A549 (cell line): ENCODE measurements at regions not wholly inside any gene's neighbourhood (a gene's known extent, or its start where the extent isn't known, plus 50 kb on each side); places are given as distances from the start of the nearest gene placed in this dataset.

Experiments used
- ATAC-seq, 2 experiments: fragments of 200-7000 bp in 1 of 2; fragments of >200 bp in 1 of 2; cut with Nextera tagmentation in 1 of 2; cut with Tn5 transposase in 1 of 2; 3 replicates each; pipeline versions ENCODE4 v1.8.0 to v1.9.1; 2018 to 2020; ENCODE audit warnings: mild to moderate bottlenecking in 1 of 2, moderate library complexity in 1 of 2
- CTCF ChIA-PET: fragments of 300-600 bp; sonication (Branson Sonifier 250); formaldehyde crosslinking; extraction: SDS; loops from one replicate; lab custom pipeline; 2021; ENCODE audit warnings: antibody characterized with exemption, inconsistent platforms; lab: Yijun Ruan, JAX
- POLR2A ChIA-PET: fragments of 350-600 bp; formaldehyde crosslinking; extraction: SDS; loops from one replicate; lab custom pipeline; 2021; ENCODE audit warnings: antibody characterized with exemption, inconsistent platforms; lab: Yijun Ruan, JAX
- DNase-seq, 2 experiments: peaks; one replicate each; pipeline versions ENCODE4 v3.0.0 to v3.0.0-alpha.2; 2011 to 2016; ENCODE audit warnings: low read depth in 1 of 2, low spot score in 1 of 2
- FAIRE-seq: peaks from 2 replicates; lab custom pipeline; 2011; peaks lifted over from hg19 to GRCh38; lab: Jason Lieb, UNC
- H3K27ac ChIP-seq, 2 experiments: fragments of >200 bp; sonication (Bioruptor Twin); formaldehyde crosslinking; 3 replicates each; pipeline ENCODE4 v1.5.1; 2016 to 2017
- H3K4me1 ChIP-seq: fragments of >200 bp; sonication (Bioruptor Twin); formaldehyde crosslinking; 3 replicates; pipeline ENCODE4 v1.6.1; 2016
- H3K4me2 ChIP-seq: fragments of >200 bp; sonication (Bioruptor Twin); formaldehyde crosslinking; 3 replicates; pipeline ENCODE4 v1.6.1; 2016
- H3K4me3 ChIP-seq: fragments of >200 bp; sonication (Bioruptor Twin); formaldehyde crosslinking; 3 replicates; pipeline ENCODE4 v1.5.1; 2016
- H3K9me3 ChIP-seq: fragments of >200 bp; sonication (Bioruptor Twin); formaldehyde crosslinking; 3 replicates; pipeline ENCODE4 v1.6.1; 2016
- CEBPB ChIP-seq, 2 experiments: fragments of >200 bp in 1 of 2; sonication (Bioruptor Twin) in 1 of 2; formaldehyde crosslinking in 1 of 2; IDR thresholded peaks; 2 replicates each; pipeline ENCODE4 v1.6.1; 2012 to 2016
- CHD2 ChIP-seq: fragments of 150-350 bp; IDR thresholded peaks from 2 replicates; pipeline ENCODE4 v1.6.1; 2014; ENCODE audit warnings: low read length; ENCODE audit not compliant: partially characterized antibody
- CTCF ChIP-seq: fragments of >200 bp; sonication (Bioruptor Twin); formaldehyde crosslinking; IDR thresholded peaks from 3 replicates; pipeline ENCODE4 v1.5.1; 2016
- E2F6 ChIP-seq: IDR thresholded peaks from 2 replicates; pipeline ENCODE4 v1.6.1; 2012; ENCODE audit warnings: low read depth, borderline replicate concordance
- EHF ChIP-seq: fragments of 250-450 bp; sonication (Bioruptor Pico); IDR thresholded peaks from 2 replicates; pipeline ENCODE4 v1.5.0; 2020; ENCODE audit warnings: mild to moderate bottlenecking
- EP300 ChIP-seq, 2 experiments: fragments of >200 bp; sonication (Bioruptor Twin); formaldehyde crosslinking; IDR thresholded peaks; 2 replicates in 1 of 2; 3 replicates in 1 of 2; pipeline ENCODE4 v1.6.1; 2016 to 2017
- ESRRA ChIP-seq: fragments of 150-350 bp; IDR thresholded peaks from 2 replicates; pipeline ENCODE4 v1.6.1; 2014; ENCODE audit warnings: mild to moderate bottlenecking, low read length, borderline replicate concordance
- FOSL2 ChIP-seq, 2 experiments: fragments of 450-650 bp in 1 of 2; fragments of >200 bp in 1 of 2; sonication (Bioruptor Twin) in 1 of 2; formaldehyde crosslinking; IDR thresholded peaks; 2 replicates each; pipeline versions ENCODE4 v1.5.0 to v1.6.1; 2016 to 2020; ENCODE audit warnings: mild to moderate bottlenecking in 1 of 2, moderate library complexity in 1 of 2
- HEYL ChIP-seq: fragments of 250-450 bp; sonication (Bioruptor Pico); IDR thresholded peaks from 2 replicates; pipeline ENCODE4 v1.8.0; 2021; ENCODE audit warnings: mild to moderate bottlenecking, moderate library complexity
- HOXA7 ChIP-seq: fragments of 250-450 bp; sonication (Bioruptor Pico); IDR thresholded peaks from 2 replicates; pipeline ENCODE4 v1.5.0; 2020; ENCODE audit warnings: mild to moderate bottlenecking, moderate library complexity
- JUN ChIP-seq, 2 experiments: fragments of >200 bp; sonication (Bioruptor Twin); formaldehyde crosslinking; IDR thresholded peaks; 2 replicates in 1 of 2; 3 replicates in 1 of 2; pipeline ENCODE4 v1.6.1; 2016 to 2017
- JUNB ChIP-seq: fragments of >200 bp; sonication (Bioruptor Twin); formaldehyde crosslinking; IDR thresholded peaks from 2 replicates; pipeline ENCODE4 v1.6.1; 2016
- MAZ ChIP-seq: fragments of 150-350 bp; IDR thresholded peaks from 2 replicates; pipeline ENCODE4 v1.6.1; 2014; ENCODE audit warnings: antibody characterized with exemption, low read depth, low read length, borderline replicate concordance
- MYC ChIP-seq: IDR thresholded peaks from 2 replicates; pipeline ENCODE4 v1.6.1; 2012; ENCODE audit warnings: mild to moderate bottlenecking, inconsistent platforms, low read length, improper control_type of control experiment, borderline replicate concordance
- NPAS2 ChIP-seq: fragments of 250-450 bp; sonication (Bioruptor Pico); IDR thresholded peaks from 2 replicates; pipeline ENCODE4 v1.8.0; 2022; ENCODE audit warnings: mild to moderate bottlenecking, moderate library complexity, borderline replicate concordance
- TFCP2L1 ChIP-seq: fragments of 250-450 bp; sonication (Bioruptor Pico); IDR thresholded peaks from 2 replicates; pipeline ENCODE4 v1.5.0; 2021; ENCODE audit warnings: mild to moderate bottlenecking
- USF2 ChIP-seq: fragments of 450-650 bp; IDR thresholded peaks from 2 replicates; pipeline ENCODE4 v1.6.1; 2014; ENCODE audit warnings: antibody characterized with exemption
- ZC3H11A ChIP-seq: fragments of 450-650 bp; IDR thresholded peaks from 2 replicates; pipeline ENCODE4 v1.6.1; 2014; ENCODE audit warnings: antibody characterized with exemption, mild to moderate bottlenecking
- ZFP36 ChIP-seq: fragments of 450-650 bp; IDR thresholded peaks from 2 replicates; pipeline ENCODE4 v1.6.1; 2014; ENCODE audit warnings: borderline replicate concordance; ENCODE audit not compliant: partially characterized antibody
- WGBS: methylation state at CpG from one replicate; pipeline ENCODE4 v1.1.6; 2017; ENCODE audit errors: missing lambda C conversion rate; 5-methylcytosine and 5-hydroxymethylcytosine counted together
- TF ChIP-seq, protein P1 (sequence below): IDR thresholded peaks from 2 replicates; pipeline ENCODE4 v1.6.1; 2012

DNA sequence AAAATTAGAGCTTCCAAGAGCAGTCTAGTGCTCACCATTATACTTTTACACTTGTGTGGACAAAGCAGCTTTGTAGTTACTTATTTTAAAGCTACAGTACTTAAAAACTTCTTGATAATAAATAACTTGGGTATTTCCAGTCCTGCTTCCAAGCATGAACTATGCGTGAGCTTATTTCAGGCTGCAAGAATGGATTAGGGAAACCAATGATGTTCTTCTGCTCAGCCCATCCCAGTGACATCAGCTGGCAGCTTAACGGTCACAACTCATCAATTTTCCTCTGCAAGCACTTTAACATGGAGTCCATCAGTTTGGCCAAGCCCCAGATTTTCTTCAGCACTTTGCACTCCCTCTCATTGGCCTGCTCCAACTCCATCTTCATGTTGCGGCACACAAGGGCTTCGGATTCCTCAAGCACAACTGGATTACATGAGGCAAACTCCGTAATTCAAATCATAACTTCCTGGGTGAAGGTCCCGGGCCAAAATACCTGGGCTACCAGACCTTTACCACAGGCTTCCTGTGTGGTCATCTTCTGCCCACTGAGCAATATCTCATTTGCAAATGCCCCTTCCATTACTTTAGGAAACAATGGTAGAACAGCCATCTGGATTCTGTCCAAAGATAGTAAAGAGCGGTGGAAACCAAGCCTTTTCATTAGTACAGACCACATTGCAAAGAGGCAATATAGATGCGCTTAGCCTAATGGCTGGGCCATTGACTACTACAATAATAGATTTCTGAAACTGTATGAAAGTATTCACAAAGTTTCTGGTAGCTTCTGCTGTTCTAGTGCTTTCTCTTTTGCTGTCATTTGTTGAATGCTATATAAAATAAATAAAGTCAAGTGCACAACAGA lies 87.5 kb upstream of the DAZL start:
- CTCF ChIA-PET: no interaction called here

DNA sequence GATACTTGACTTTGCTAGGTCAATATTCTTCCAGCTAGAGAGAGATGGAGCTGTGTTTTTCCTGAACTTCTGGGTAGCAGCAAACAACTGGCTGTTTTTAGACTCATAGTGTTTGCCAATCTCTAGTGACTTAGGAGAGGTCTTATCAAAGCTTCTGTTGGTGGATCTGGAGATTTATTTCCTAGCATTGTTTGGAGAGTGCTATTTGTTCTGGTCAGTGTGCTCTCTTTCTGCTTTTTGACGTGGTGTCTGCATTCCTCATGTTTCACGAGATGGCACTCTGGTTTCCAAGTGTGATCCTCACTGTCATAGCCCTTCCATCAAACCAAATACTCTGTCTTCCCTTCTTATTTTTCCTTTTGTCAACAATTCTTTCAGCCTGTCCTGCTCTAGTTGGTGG lies 88.6 kb upstream of the DAZL start:
- no peak for DNase-seq
- FAIRE-seq: no peak
- 50% methylated on average over 2 of the region's 2 CpGs for WGBS
- no peak overlapping the region for H3K4me3 ChIP-seq
- H3K27ac ChIP-seq: no peak overlapping the region
- H3K9me3 ChIP-seq: no peaks in the 10 kb centered on the region
- TF ChIP-seq MYC (no peak), JUN (IDR thresholded peaks at IDR 0.05) (no peak), TFCP2L1 (CRISPR knock-in tag) (no peak), FOSL2 (IDR thresholded peaks at IDR 0.05) (no peak), FOSL2 (CRISPR knock-in tag; IDR thresholded peaks at IDR 0.05) (no peak), JUNB (no peak), HEYL (CRISPR knock-in tag) (no peak), ZFP36 (no peak), CEBPB (IDR thresholded peaks at IDR 0.05) (no peak), NPAS2 (CRISPR knock-in tag) (no peak), ESRRA (no peak)
- no peak overlapping the region for H3K4me2 ChIP-seq
- no peaks in the 10 kb centered on the region for H3K4me1 ChIP-seq
- POLR2A ChIA-PET: no interaction called here
- no peak for ATAC-seq
- CTCF ChIA-PET: interaction anchor here (0.6 kb wide), 1 partner anchor 359 kb away, joined by 4 read pairs; no protein-coding TSS in a partner anchor

More for the DNA sequence above, 87.5 kb upstream of the DAZL start:
- POLR2A ChIA-PET: no interaction called here
- H3K27ac ChIP-seq: no peak overlapping the region
- no peaks in the 10 kb centered on the region for H3K9me3 ChIP-seq
- DNase-seq (no peak), FAIRE-seq (no peak), ATAC-seq (no peak)
- 68% methylated on average over 8 of the region's 8 CpGs for WGBS
- no peak overlapping the region for H3K4me2 ChIP-seq
- H3K4me1 ChIP-seq: no peaks in the 10 kb centered on the region
- no peak for TF ChIP-seq ZC3H11A
- TF ChIP-seq E2F6: no peak
- TF ChIP-seq CHD2: no peak
- no peak for TF ChIP-seq EHF (CRISPR knock-in tag)
- no peak overlapping the region for H3K4me3 ChIP-seq

- Histone ChIP-seq H3K9me3 (no peaks in the 10 kb centered on the region), H3K27ac (no peak overlapping the region), H3K4me2 (no peak overlapping the region), H3K4me1 (no peaks in the 10 kb centered on the region), H3K4me3 (no peak overlapping the region)
- ChIA-PET POLR2A (no interaction called here), CTCF (no interaction called here)
- WGBS: 48% methylated on average over 4 of the region's 4 CpGs
- ATAC-seq: no peak
- no peak for TF ChIP-seq CTCF
- TF ChIP-seq MYC: no peak
- no peak for DNase-seq
- no peak for FAIRE-seq
Measured at GRCh38 chr3:16695710-16696109, 90.5 kb upstream of the DAZL start.

- FAIRE-seq: no peak
- no peaks in the 10 kb centered on the region for H3K9me3 ChIP-seq
- H3K4me2 ChIP-seq: no peak overlapping the region
- 94% methylated on average over 1 of the region's 1 CpG for WGBS
- ATAC-seq: no peak
- ChIA-PET CTCF (interaction anchor here (0.6 kb wide), 2 partner anchors 32 to 1442 kb away, joined by 3 read pairs; no protein-coding TSS in a partner anchor), POLR2A (no interaction called here)
- TF ChIP-seq USF2 (no peak), EP300 (IDR thresholded peaks at IDR 0.05) (no peak), MYC (no peak), HOXA7 (no peak), MAZ (no peak)
- TF ChIP-seq, protein P1, sequence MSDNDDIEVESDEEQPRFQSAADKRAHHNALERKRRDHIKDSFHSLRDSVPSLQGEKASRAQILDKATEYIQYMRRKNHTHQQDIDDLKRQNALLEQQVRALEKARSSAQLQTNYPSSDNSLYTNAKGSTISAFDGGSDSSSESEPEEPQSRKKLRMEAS: no peak
- H3K4me1 ChIP-seq: no peaks in the 10 kb centered on the region
- no peak overlapping the region for H3K4me3 ChIP-seq
- DNase-seq: no peak
- no peak overlapping the region for H3K27ac ChIP-seq
Measured at GRCh38 chr3:16697443-16698147, 92.4 kb upstream of the DAZL start.
